SK-MEL-5 (cell line): ENCODE measurements at regions not wholly inside any gene's neighbourhood (a gene's known extent, or its start where the extent isn't known, plus 50 kb on each side); places are given as distances from the start of the nearest gene placed in this dataset.
A peak's percentile ranks its signal among the peaks of the same experiment; 100 is the strongest.

Source experiments
- DNase-seq: peaks from one replicate; pipeline ENCODE4 v3.0.0-alpha.2; 2016; ENCODE audit warnings: low read depth, low spot score
- in situ Hi-C: cut with HindIII; loops from 2 replicates; pipeline ENCODE4 v1.10.0; 2016; ENCODE audit warnings: low sequenced_read_pairs, high pct_unique_total_duplicates, low pct_unique_long_range_greater_than_20kb

DNA sequence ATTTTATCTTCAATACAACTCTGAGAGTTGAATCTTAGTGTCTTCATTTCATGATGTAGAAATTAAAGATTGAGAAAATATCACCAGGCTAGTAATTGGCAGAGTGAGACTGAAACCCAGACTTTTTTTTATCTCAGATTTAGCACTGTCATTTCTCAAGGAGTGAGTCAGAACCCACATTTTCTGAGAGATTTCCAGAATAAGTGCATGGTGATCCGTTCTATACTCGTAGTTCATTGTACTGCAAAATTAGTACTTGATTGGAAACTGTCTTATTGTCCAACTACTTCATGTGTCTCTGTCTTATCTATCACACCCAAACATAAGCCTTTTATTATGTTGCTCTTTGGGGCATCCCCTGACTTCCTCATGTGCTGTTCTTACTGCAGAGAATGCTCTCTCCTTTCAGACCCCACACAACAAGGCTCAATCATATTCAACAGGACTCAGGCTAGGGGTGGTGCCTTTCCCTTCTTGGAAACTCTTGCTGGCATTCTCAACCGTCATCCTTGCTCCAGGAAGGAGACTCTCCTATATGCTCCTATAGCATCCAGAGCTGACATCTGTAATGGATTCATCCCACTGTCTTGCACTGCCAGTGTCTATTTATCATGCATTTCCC lies 76.7 kb upstream of the BLID start:
- in situ Hi-C loops: no loop called here
- DNase-seq: peak; percentile 53

GRCh38 chr11:122190768-122191167 lies 74.8 kb upstream of the BLID start:
- in situ Hi-C loops: no loop called here
- no peak for DNase-seq

DNA sequence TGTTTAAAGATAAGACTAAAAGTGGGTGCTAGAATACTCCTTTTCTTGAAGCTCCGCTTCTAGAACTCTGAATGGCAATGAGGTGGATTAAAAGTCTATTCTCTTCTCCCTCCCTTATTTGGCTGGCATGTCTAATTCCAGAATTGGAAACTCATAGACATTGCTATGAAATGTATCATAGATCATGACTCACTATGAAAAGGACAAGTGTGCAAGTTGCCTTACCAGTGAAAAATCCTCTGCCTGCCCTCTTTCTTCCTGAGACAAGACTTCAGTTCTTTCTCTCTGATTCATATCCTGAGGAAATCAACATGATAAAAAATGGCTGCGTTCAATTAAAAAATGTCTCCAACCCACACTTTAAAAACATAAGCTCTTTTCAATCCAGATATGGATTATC lies 73.2 kb upstream of the BLID start:
- in situ Hi-C loops: no loop called here
- peak; percentile 60 for DNase-seq

DNA sequence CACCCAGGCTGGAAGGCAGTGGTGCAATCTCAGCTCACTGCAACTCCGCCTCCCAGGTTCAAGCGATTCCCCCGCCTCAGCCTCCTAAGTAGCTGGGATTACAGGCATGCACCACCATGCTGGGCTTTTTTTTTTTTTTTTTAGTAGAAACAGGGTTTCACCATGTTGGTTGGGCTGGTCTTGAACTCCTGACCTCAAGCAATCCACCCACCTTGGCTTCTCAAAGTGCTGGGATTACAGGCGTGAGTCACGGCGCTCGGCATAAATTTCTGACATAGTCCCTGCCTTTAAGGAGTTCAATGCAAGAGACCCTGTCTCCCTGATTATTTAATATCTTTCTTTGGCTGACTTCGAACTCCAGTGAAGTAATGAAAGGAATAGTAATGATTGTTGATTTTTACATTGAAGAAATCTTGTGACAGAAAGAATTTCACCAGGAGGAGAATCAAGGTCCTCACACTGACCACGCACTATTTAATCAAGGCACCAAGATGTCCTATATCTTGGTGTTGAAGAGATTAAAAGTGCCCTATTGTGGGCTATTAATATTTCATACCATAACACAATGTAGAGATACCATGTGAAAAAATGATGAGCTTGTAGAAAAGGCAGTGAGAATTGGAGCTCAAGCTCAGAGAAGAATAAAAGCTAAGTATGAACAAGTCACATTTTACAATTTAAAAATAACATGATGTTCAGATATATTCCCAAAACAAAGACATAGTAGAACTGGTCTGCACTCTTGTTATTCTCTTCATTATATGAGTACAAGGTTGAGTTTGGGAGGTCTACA lies 71.6 kb upstream of the BLID start:
- in situ Hi-C loops: no loop called here
- DNase-seq: no peak

DNA sequence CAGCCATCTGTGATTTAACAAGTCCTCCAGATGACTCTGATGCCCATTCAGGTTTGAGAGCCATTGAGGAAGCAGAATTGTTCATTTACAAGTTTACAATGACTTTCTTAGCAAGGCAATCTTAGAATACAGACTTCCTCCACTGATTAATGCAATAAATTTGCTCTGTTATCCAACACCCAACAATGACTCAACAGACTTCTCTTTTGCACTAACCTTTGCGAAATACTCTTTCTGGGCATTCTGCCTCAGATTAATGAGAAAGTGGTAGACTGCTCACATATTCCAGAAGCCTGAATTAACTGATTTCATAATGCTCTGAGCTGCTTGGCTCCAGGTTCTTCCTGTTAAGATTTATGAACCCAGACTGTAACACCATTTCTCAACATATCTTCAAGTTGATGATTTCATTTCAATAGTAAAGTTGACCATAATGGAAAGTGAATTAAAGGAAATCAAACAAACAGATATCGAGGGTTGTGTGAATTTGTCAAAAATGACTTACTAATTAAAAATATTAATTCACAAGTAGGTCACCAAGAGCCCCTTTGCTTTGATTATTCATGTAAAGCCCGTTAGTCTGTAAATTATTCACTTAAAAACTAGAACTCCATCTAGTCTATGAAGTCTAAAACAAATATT lies 70.5 kb upstream of the BLID start:
- no peak for DNase-seq
- in situ Hi-C loops: no loop called here

DNA sequence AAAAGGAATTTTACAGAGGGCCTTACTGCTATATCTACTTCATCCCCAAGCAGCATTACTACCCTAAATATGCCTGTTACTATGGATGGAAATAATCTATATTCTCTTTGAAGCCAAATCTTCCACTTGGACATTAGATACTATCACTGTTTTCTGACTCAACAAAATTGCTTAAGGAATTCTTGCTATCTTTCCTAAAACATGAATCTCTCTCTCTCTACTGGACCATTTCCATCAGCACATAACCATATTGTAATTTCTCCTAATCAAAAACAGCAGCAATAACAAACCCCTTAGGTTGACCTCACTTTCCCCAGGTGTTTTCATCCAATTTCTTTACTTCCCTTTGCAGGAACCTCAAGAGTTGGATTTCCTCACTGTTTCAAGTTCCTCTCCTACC lies 67.9 kb upstream of the BLID start:
- in situ Hi-C loops: no loop called here

GRCh38 chr11:122181893-122182292 lies 65.9 kb upstream of the BLID start:
- DNase-seq: no peak
- in situ Hi-C loops: no loop called here

More for the DNA sequence above, 67.9 kb upstream of the BLID start:
- DNase-seq: no peak

DNA sequence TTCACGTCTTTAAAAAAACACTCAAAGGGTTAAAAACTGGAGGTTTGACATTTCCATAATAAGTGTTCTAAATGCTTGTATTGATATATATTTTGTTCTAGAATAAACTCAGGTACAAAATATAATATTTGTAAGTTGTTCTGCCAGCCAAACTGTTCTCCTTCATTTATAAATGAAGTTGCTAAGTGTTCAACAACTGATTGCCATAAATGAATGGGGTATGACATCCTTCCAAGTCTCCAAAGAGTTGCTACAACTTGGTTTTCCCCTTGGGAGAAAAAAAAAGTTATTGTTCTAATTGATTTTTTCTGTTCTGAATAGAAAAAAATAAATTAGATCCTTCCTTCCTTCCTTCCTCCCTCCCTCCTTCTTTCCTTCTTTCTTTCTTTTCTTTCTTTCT lies 65.4 kb upstream of the BLID start:
- no peak for DNase-seq
- in situ Hi-C loops: no loop called here

- in situ Hi-C loops: no loop called here
- DNase-seq: no peak
Measured at GRCh38 chr11:122179961-122180834, 64.2 kb upstream of the BLID start.

DNA sequence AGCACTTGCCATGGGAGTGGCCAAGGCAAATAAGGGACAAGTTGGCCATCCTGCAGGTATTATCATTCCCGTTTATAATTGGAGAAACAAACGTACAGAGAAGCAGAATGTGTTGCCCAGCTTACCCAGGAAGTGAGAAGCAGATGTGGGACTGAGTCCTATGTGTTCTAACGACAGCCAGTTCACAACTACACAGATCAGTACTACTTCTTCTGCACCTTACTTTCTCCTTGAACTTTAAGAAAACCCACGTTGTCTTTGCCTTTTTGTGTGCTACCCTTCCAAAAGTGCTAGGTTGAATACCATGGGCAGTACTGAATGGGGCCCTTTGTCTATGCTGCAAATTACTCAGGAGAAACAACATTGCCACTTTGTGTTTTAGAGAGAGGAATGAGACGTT lies 62.8 kb upstream of the BLID start:
- in situ Hi-C loops: no loop called here
- DNase-seq: peak; percentile 69

GRCh38 chr11:122177238-122177637 lies 61.2 kb upstream of the BLID start:
- peak; percentile 93 for DNase-seq
- in situ Hi-C loops: no loop called here

DNA sequence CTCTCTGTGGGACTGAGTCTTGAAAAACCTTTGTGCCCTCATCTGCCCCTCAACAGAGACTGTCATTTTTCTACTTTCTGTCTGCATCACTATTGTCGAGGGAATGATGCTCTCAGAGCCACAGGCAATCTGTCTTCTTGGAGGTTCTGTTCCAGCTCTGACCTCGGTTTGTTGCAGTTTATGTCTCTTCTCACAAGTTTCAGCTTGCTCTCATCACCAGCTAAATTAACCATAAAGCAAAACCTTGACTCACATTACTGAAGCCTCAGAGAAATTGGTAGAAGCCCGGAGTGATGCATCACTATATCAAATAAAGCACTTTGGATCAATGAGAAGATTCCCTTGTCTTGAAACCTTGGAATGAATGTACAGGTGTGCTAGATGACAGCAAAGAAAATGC lies 60.6 kb upstream of the BLID start:
- DNase-seq: no peak
- in situ Hi-C loops: no loop called here

GRCh38 chr11:122175306-122175705 lies 59.3 kb upstream of the BLID start:
- in situ Hi-C loops: no loop called here
- no peak for DNase-seq

DNA sequence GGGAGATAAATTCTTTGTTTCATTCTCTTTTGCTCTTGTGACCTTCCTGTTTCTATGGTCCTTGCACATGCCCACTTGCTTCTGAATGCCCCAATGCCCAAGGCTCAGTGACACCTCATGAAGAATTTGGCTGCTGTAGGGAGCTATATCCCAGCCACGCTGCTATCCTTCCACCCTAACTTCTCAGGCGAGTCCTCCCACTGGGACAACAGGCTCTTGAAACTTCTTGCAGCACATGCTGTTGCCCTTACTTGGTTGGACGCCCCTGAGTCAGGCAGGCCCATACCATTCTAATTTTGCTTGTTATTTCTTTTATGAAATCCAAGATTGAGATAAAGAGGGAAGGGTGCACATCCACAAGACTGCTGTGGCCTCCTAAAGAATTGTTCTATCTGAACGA lies 57.6 kb upstream of the BLID start:
- in situ Hi-C loops: no loop called here
- no peak for DNase-seq

DNA sequence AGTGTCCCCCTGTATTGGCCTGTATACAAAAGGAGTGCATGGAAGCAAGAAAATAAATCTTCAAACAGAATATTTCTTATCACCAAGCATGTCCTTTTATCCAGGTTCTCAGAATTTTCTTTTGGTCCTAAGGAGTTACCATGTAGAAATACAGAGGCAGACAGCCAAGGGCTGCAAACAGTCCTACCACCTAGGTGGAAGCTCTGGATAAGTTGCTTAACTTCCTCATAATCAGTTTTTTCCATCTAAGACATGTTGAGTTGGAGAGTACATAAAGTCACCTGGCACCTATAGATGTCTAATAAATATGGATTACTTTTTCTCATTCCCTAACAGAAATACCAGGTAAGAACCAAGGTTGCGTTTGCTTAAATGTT lies 57.0 kb upstream of the BLID start:
- DNase-seq: no peak
- in situ Hi-C loops: no loop called here

DNA sequence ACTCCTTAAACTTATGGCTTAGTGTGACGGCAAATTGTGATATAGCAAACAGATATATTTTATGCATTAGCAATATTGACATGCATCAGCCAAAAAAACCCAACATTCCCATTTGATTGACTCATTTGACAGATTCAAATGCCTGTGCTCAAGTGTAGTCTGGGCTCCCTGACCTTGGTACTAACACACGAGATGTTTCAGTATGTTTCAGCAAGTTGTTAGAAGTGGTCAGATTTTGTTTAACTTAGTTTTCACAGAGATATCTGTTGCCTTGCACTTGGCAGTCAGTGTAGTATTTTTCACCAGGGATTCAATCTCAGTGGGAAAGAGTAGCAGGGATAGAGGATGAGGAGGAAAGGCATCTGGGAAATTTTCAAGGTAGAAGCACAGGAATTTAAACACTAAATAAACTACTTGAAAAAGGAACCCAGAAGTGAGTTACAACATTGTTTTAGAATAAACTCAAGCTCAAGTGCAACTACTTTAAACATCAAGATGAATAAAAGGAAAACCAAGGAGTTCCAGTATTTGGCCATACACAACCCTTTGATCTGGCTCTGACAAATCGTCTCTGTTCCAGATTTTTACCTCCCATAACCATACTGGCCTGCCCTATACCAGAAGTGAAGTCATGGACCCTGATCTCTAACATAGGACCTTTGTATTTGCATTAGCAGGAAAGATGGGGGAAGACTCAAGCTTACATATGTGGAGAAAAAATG lies 56.5 kb upstream of the BLID start:
- in situ Hi-C loops: no loop called here

DNA sequence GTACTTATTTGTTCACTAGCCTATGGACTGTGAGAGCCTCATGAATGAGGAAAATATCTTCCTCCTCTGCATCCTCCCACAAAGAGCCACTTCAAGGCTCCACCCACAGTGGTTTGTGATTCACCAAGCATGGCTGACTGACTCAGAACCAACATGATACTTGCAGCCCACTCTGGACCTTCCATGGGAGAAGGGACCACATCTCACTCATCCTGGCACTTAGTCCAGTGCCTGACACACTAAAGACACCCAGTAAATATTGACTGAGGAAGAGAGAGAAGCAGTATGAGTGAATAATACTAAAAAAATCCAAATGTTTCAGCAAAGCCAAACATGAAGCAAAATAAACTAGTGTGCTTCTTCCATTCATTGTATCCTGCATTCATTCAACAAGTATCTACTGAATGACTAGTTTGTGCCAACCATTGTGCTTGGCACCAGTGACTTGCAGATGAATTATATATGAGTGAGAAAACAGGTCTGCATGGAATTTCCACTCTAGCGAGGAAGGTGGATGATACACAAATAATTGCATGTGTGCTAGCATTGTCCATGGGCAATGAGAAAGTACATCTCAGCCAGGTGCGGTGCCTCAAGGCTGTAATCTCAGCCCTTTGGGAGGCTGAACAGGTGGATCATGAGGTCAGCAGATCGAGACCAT lies 54.9 kb upstream of the BLID start:
- no peak for DNase-seq
- in situ Hi-C loops: no loop called here

More for the DNA sequence above, 56.5 kb upstream of the BLID start:
- no peak for DNase-seq
